DOHH2 (cell line): ENCODE measurements at regions not wholly inside any gene's neighbourhood (a gene's known extent, or its start where the extent isn't known, plus 50 kb on each side); places are given as distances from the start of the nearest gene placed in this dataset.

Experiments used
- H3F3A ChIP-seq: fragments of 200-600 bp; sonication (generic), shearing (Covaris generic); 2 replicates; pipeline ENCODE4 v1.6.0; 2016; ENCODE audit warnings: antibody characterized with exemption, mild to moderate bottlenecking; ENCODE audit not compliant: control insufficient read depth, insufficient read depth
- H3K27ac ChIP-seq: fragments of 200-600 bp; sonication (generic); 2 replicates; pipeline ENCODE4 v1.5.1; 2014; ENCODE audit warnings: low read depth, mild to moderate bottlenecking, low read length, moderate library complexity
- H3K27me3 ChIP-seq: fragments of 200-600 bp; sonication (generic); 2 replicates; pipeline ENCODE4 v1.6.1; 2014; ENCODE audit warnings: mild to moderate bottlenecking, low read length, mixed read lengths; ENCODE audit not compliant: control insufficient read depth
- H3K36me3 ChIP-seq: fragments of 200-600 bp; sonication (generic); 2 replicates; pipeline ENCODE4 v1.6.1; 2014; ENCODE audit warnings: mild to moderate bottlenecking, low read length, moderate library complexity, mixed read lengths; ENCODE audit not compliant: control insufficient read depth
- H3K4me1 ChIP-seq: fragments of 200-600 bp; sonication (generic); 2 replicates; pipeline ENCODE4 v1.6.1; 2014; ENCODE audit warnings: mild to moderate bottlenecking, low read length, mixed read lengths; ENCODE audit not compliant: control insufficient read depth
- H3K4me2 ChIP-seq: fragments of 200-600 bp; sonication (generic); 2 replicates; pipeline ENCODE4 v1.6.0; 2014; ENCODE audit warnings: mild to moderate bottlenecking, low read length, moderate library complexity
- H3K4me3 ChIP-seq: fragments of 200-600 bp; sonication (generic); 2 replicates; pipeline ENCODE4 v1.5.1; 2014; ENCODE audit warnings: mild to moderate bottlenecking, low read length, mixed read lengths
- H3K79me2 ChIP-seq: fragments of 200-600 bp; sonication (generic); 2 replicates; pipeline ENCODE4 v1.6.1; 2014; ENCODE audit warnings: mild to moderate bottlenecking, low read length, mixed read lengths; ENCODE audit not compliant: control insufficient read depth
- H3K9me2 ChIP-seq: fragments of 200-600 bp; sonication (generic); replicated peaks from 2 replicates; pipeline ENCODE4 v1.6.1; 2014; ENCODE audit warnings: mild to moderate bottlenecking, low read length, mixed read lengths; ENCODE audit not compliant: control insufficient read depth
- H3K9me3 ChIP-seq: fragments of 200-600 bp; sonication (generic); 2 replicates; pipeline ENCODE4 v1.6.1; 2014; ENCODE audit warnings: antibody characterized with exemption, low read length, mixed read lengths; ENCODE audit not compliant: control insufficient read depth, insufficient read depth
- H4K20me1 ChIP-seq: fragments of 200-600 bp; sonication (generic); 2 replicates; pipeline ENCODE4 v1.6.0; 2014; ENCODE audit warnings: low read depth, mild to moderate bottlenecking, antibody characterized with exemption, low read length, moderate library complexity; ENCODE audit not compliant: control insufficient read depth, insufficient read depth
- CTCF ChIP-seq: fragments of 200-600 bp; sonication (generic); IDR thresholded peaks from one replicate; pipeline ENCODE4 v1.5.1; 2014; ENCODE audit warnings: antibody characterized with exemption, mild to moderate bottlenecking, low read depth, low read length; ENCODE audit not compliant: poor library complexity, severe bottlenecking
- EZH2phosphoT487 ChIP-seq: fragments of 200-600 bp; sonication (generic); IDR thresholded peaks from 2 replicates; pipeline ENCODE4 v1.6.1; 2017; ENCODE audit warnings: borderline replicate concordance, mild to moderate bottlenecking, antibody characterized with exemption, low read length, moderate library complexity, mixed read lengths

GRCh38 chr6:141229296-141229695, 903.4 kb upstream of the GJE1 start:
- H3K27me3 ChIP-seq = no peaks in the 10 kb centered on the region
- no peaks in the 10 kb centered on the region for H3F3A ChIP-seq

GRCh38 chr6:141218583-141218982, 914.1 kb upstream of the GJE1 start:
- Histone ChIP-seq H3K4me1 (peaks cover 7% of the 10 kb centered on the region), H3K4me2 (no peak overlapping the region), H4K20me1 (no peaks in the 10 kb centered on the region), H3K79me2 (no peaks in the 10 kb centered on the region), H3K9me3 (no peaks in the 10 kb centered on the region; the same call in 1 of the 2 replicates), H3K36me3 (no peaks in the 10 kb centered on the region), H3K27ac (no peak overlapping the region), H3K4me3 (no peak overlapping the region), H3K9me2 (no peaks in the 10 kb centered on the region), H3K27me3 (no peaks in the 10 kb centered on the region), H3F3A (no peaks in the 10 kb centered on the region)
- TF ChIP-seq CTCF (no peak), EZH2phosphoT487 (no peak)

More at GRCh38 chr6:141229296-141229695, 903.4 kb upstream of the GJE1 start:
- H3K4me2 ChIP-seq = no peak overlapping the region
- no peaks in the 10 kb centered on the region for H3K79me2 ChIP-seq
- no peaks in the 10 kb centered on the region for H3K9me2 ChIP-seq
- no peaks in the 10 kb centered on the region for H3K36me3 ChIP-seq
- H3K9me3 ChIP-seq = no peaks in the 10 kb centered on the region
- TF ChIP-seq EZH2phosphoT487 (no peak), CTCF (no peak)
- no peak overlapping the region for H3K4me3 ChIP-seq
- H3K27ac ChIP-seq = no peak overlapping the region
- H3K4me1 ChIP-seq = no peaks in the 10 kb centered on the region
- no peaks in the 10 kb centered on the region for H4K20me1 ChIP-seq

DNA sequence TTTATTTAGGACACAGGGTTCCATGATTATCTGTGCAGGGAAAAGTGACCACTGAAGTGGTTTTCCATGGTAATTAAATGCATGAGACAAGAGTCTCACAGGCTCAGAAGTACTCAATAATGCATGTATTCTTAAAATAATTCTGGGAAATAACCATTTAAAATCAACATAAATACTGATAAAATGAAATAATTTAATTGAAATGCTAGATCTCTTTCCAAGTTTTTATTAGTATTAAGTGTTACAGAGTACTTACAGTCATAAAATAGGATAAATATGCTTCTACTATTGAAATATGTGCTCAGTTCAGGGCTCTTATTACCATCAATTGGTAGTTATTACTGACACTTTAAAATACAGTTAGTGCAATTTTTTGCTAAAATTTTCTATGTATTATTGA, 916.0 kb upstream of the GJE1 start:
- Histone ChIP-seq H3K9me3 (no peaks in the 10 kb centered on the region; the same call in 1 of the 2 replicates), H3K9me2 (no peaks in the 10 kb centered on the region), H3K27me3 (no peaks in the 10 kb centered on the region), H3K27ac (no peak overlapping the region), H3F3A (no peaks in the 10 kb centered on the region), H4K20me1 (no peaks in the 10 kb centered on the region), H3K4me2 (no peak overlapping the region), H3K79me2 (no peaks in the 10 kb centered on the region), H3K4me3 (no peak overlapping the region), H3K36me3 (no peaks in the 10 kb centered on the region), H3K4me1 (peaks cover 7% of the 10 kb centered on the region)
- no peak for TF ChIP-seq CTCF
- TF ChIP-seq EZH2phosphoT487 = no peak

DNA sequence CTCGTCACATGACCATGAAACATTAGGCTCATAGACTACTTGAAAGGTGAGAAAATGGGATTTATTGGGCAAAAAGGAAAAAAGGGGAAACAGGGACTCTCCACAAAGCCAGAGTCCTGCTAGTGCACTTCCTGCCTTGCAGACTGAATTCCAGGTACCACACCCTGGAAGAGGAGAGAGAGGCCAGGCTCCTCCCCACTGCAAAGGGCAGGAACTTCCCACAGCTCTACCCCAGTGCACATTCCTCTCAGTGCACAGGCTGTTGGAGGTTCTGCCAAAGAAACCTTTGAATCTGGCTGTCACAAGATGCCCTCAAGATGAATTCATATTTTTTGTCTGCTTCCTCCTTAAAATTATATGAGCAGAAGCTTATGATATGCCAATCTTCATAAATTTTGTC, 920.4 kb upstream of the GJE1 start:
- no peaks in the 10 kb centered on the region for H3K9me3 ChIP-seq
- no peaks in the 10 kb centered on the region for H3K4me1 ChIP-seq
- H3K27ac ChIP-seq = no peak overlapping the region
- H3K4me3 ChIP-seq = no peak overlapping the region
- H3K36me3 ChIP-seq = no peaks in the 10 kb centered on the region
- no peak overlapping the region for H3K4me2 ChIP-seq
- H3K27me3 ChIP-seq = no peaks in the 10 kb centered on the region
- H3K9me2 ChIP-seq = no peaks in the 10 kb centered on the region
- no peaks in the 10 kb centered on the region for H3K79me2 ChIP-seq
- TF ChIP-seq EZH2phosphoT487 (no peak), CTCF (no peak)
- H3F3A ChIP-seq = no peaks in the 10 kb centered on the region
- H4K20me1 ChIP-seq = no peaks in the 10 kb centered on the region
